ENCODE measurements at regions not wholly inside any gene's neighbourhood (a gene's known extent, or its start where the extent isn't known, plus 50 kb on each side); places are given as distances from the start of the nearest gene placed in this dataset.

DNA sequence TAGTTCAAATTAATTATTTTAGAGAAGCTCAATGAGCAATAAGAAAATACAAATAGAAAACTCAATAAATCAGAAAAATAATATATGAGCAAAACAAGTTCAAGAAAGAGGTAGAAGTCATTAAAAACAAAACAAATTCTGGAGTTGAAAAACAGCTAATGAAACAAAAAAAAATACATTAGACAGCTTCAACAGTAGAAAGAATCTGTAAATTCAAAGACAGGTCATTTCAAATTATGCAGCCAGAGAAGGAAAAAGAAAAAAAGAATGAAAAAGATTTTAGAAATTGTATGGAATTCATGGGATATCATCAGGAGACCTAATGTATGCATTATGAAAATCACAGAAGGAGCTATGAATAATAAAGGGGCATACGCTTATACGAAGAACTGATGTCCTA lies 795.3 kb upstream of the ADGRB3 start:
- Histone ChIP-seq H3K27me3 (replicated peaks; ENCODE audit: insufficient read depth) (no peaks in the 10 kb centered on the region), H3K4me1 (replicated peaks) (no peaks in the 10 kb centered on the region), H3K9me3 (no peaks in the 10 kb centered on the region), H3K27ac (no peak overlapping the region), H3K36me3 (no peaks in the 10 kb centered on the region), H3K4me3 (no peak overlapping the region)
- 95% methylated on average over 2 of the region's 2 CpGs for WGBS
- no peak for DNase-seq (ENCODE audit: low spot score)
- TF ChIP-seq, protein P1, sequence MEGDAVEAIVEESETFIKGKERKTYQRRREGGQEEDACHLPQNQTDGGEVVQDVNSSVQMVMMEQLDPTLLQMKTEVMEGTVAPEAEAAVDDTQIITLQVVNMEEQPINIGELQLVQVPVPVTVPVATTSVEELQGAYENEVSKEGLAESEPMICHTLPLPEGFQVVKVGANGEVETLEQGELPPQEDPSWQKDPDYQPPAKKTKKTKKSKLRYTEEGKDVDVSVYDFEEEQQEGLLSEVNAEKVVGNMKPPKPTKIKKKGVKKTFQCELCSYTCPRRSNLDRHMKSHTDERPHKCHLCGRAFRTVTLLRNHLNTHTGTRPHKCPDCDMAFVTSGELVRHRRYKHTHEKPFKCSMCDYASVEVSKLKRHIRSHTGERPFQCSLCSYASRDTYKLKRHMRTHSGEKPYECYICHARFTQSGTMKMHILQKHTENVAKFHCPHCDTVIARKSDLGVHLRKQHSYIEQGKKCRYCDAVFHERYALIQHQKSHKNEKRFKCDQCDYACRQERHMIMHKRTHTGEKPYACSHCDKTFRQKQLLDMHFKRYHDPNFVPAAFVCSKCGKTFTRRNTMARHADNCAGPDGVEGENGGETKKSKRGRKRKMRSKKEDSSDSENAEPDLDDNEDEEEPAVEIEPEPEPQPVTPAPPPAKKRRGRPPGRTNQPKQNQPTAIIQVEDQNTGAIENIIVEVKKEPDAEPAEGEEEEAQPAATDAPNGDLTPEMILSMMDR (IDR thresholded peaks at IDR 0.05): no peak
- no peak for TF ChIP-seq POLR2A (IDR thresholded peaks at IDR 0.05)
- TF ChIP-seq POLR2AphosphoS5 (IDR thresholded peaks at IDR 0.05): no peak
- intact Hi-C loops (cut with DNase I): no loop called here

- WGBS: 95% methylated on average over 36 of the region's 36 CpGs
- no peaks in the 10 kb centered on the region for H3K27me3 ChIP-seq (replicated peaks; ENCODE audit: insufficient read depth)
- H3K36me3 ChIP-seq: no peaks in the 10 kb centered on the region
- no peaks in the 10 kb centered on the region for H3K9me3 ChIP-seq
- TF ChIP-seq, protein P1 (IDR thresholded peaks at IDR 0.05): no peak
- no peak for TF ChIP-seq POLR2A (IDR thresholded peaks at IDR 0.05)
- no peak for TF ChIP-seq POLR2AphosphoS5 (IDR thresholded peaks at IDR 0.05)
- no peak overlapping the region for H3K27ac ChIP-seq
- intact Hi-C loops (cut with DNase I): no loop called here
- no peak overlapping the region for H3K4me3 ChIP-seq
- H3K4me1 ChIP-seq (replicated peaks): no peaks in the 10 kb centered on the region
- no peak for DNase-seq (ENCODE audit: low spot score)
Measured at GRCh38 chr6:67825201-67825895, 809.7 kb upstream of the ADGRB3 start.

- H3K27ac ChIP-seq: no peak overlapping the region
Measured at GRCh38 chr6:67818322-67818721, 816.8 kb upstream of the ADGRB3 start.

GRCh38 chr6:67815623-67816022 lies 819.5 kb upstream of the ADGRB3 start:
- H3K27ac ChIP-seq: no peak overlapping the region
- WGBS: 70% methylated on average over 2 of the region's 2 CpGs
- no peak for DNase-seq (ENCODE audit: low spot score)
- no peaks in the 10 kb centered on the region for H3K36me3 ChIP-seq
- H3K9me3 ChIP-seq: no peaks in the 10 kb centered on the region
- no peak overlapping the region for H3K4me3 ChIP-seq
- intact Hi-C loops (cut with DNase I): no loop called here
- no peaks in the 10 kb centered on the region for H3K27me3 ChIP-seq (replicated peaks; ENCODE audit: insufficient read depth)
- TF ChIP-seq, protein P1 (IDR thresholded peaks at IDR 0.05): no peak
- TF ChIP-seq POLR2A (IDR thresholded peaks at IDR 0.05) (no peak), POLR2AphosphoS5 (IDR thresholded peaks at IDR 0.05) (no peak)
- no peaks in the 10 kb centered on the region for H3K4me1 ChIP-seq (replicated peaks)

More at GRCh38 chr6:67818322-67818721, 816.8 kb upstream of the ADGRB3 start:
- Histone ChIP-seq H3K27me3 (replicated peaks; ENCODE audit: insufficient read depth) (no peaks in the 10 kb centered on the region), H3K4me1 (replicated peaks) (no peaks in the 10 kb centered on the region), H3K9me3 (no peaks in the 10 kb centered on the region), H3K4me3 (no peak overlapping the region), H3K36me3 (no peaks in the 10 kb centered on the region)
- no peak for TF ChIP-seq POLR2AphosphoS5 (IDR thresholded peaks at IDR 0.05)
- TF ChIP-seq, protein P1 (IDR thresholded peaks at IDR 0.05): no peak
- no peak for TF ChIP-seq POLR2A (IDR thresholded peaks at IDR 0.05)
- no peak for DNase-seq (ENCODE audit: low spot score)
- WGBS: 72% methylated on average over 2 of the region's 2 CpGs
- intact Hi-C loops (cut with DNase I): no loop called here

DNA sequence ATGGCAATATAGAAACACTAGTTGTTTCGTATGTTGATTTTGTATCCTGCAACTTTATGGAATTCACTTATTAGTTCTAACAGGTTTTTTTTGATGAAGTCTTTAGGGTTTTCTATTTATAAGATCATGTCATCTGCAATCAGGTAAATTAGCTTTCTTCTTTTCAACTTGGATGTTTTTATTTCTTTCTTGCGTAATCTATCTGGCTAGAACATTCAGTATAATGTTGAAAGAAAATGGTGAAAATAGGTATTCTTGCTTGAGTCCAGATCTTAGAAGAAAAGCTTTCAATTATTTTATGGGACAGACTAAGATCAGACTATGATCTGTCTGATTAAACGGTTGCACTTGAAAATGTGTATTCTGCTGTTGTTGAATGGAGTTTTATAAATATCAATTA lies 820.8 kb upstream of the ADGRB3 start:
- 82% methylated on average over 3 of the region's 3 CpGs for WGBS
- Histone ChIP-seq H3K9me3 (no peaks in the 10 kb centered on the region), H3K27me3 (replicated peaks; ENCODE audit: insufficient read depth) (no peaks in the 10 kb centered on the region), H3K27ac (no peak overlapping the region), H3K36me3 (no peaks in the 10 kb centered on the region), H3K4me3 (no peak overlapping the region), H3K4me1 (replicated peaks) (no peaks in the 10 kb centered on the region)
- no peak for DNase-seq (ENCODE audit: low spot score)
- TF ChIP-seq, protein P1 (IDR thresholded peaks at IDR 0.05): no peak
- TF ChIP-seq POLR2AphosphoS5 (IDR thresholded peaks at IDR 0.05) (no peak), POLR2A (IDR thresholded peaks at IDR 0.05) (no peak)
- intact Hi-C loops (cut with DNase I): no loop called here

All from prostate gland (tissue), 2 donors.